Neuronal stem cell (in vitro differentiated cells): ENCODE measurements at regions not wholly inside any gene's neighbourhood (a gene's known extent, or its start where the extent isn't known, plus 50 kb on each side); places are given as distances from the start of the nearest gene placed in this dataset.
A peak's percentile ranks its signal among the peaks of the same experiment; 100 is the strongest.

ENCODE experiments used
- DNase-seq: peaks from one replicate; pipeline ENCODE4 v3.0.0-alpha.2; 2013; ENCODE audit warnings: low spot score
- H2AFZ ChIP-seq: one replicate; pipeline ENCODE4 v1.6.1; 2013; ENCODE audit warnings: mild to moderate bottlenecking, low read length, inconsistent platforms
- H2AK5ac ChIP-seq: 2 replicates; pipeline ENCODE4 v1.6.1; 2013; ENCODE audit warnings: low read depth, mild to moderate bottlenecking, inconsistent platforms, low read length, moderate library complexity, mixed read lengths
- H2BK120ac ChIP-seq: 2 replicates; pipeline ENCODE4 v1.6.1; 2013; ENCODE audit warnings: low read depth, mild to moderate bottlenecking, inconsistent platforms, low read length, moderate library complexity, mixed read lengths
- H2BK12ac ChIP-seq: one replicate; pipeline ENCODE4 v1.6.1; 2013; ENCODE audit warnings: low read length, inconsistent platforms
- H2BK15ac ChIP-seq: 2 replicates; pipeline ENCODE4 v1.6.1; 2013; ENCODE audit warnings: mild to moderate bottlenecking, low read length, inconsistent platforms, mixed read lengths
- H2BK5ac ChIP-seq: one replicate; pipeline ENCODE4 v1.6.1; 2013; ENCODE audit warnings: inconsistent platforms, mild to moderate bottlenecking, low read length, moderate library complexity
- H3K14ac ChIP-seq: one replicate; pipeline ENCODE4 v1.6.1; 2013; ENCODE audit warnings: low read length, inconsistent platforms
- H3K18ac ChIP-seq: 2 replicates; pipeline ENCODE4 v1.6.1; 2013; ENCODE audit warnings: low read length, inconsistent platforms
- H3K23ac ChIP-seq: 2 replicates; pipeline ENCODE4 v1.6.1; 2013; ENCODE audit warnings: low read depth, mild to moderate bottlenecking, mixed read lengths, low read length, inconsistent platforms; ENCODE audit not compliant: poor library complexity
- H3K27ac ChIP-seq: replicated peaks from 3 replicates; pipeline ENCODE4 v1.5.1; 2013; ENCODE audit warnings: low read length, inconsistent platforms
- H3K27me3 ChIP-seq, 3 experiments: 2 replicates each; pipeline ENCODE4 v1.6.1; 2013; ENCODE audit warnings: low read length in 3 of 3, mild to moderate bottlenecking in 2 of 3, inconsistent platforms in 1 of 3, low read depth in 1 of 3, mixed read lengths in 1 of 3, moderate library complexity in 1 of 3; ENCODE audit not compliant: control insufficient read depth in 3 of 3, insufficient read depth in 3 of 3
- H3K36me3 ChIP-seq, 2 donors: replicated peaks in 1 of 2; 2 replicates each; pipeline ENCODE4 v1.6.1; 2013; ENCODE audit warnings: low read length in 2 of 2; ENCODE audit not compliant: control insufficient read depth in 2 of 2, insufficient read depth in 2 of 2
- H3K4ac ChIP-seq: 2 replicates; pipeline ENCODE4 v1.6.1; 2013; ENCODE audit warnings: inconsistent platforms, mild to moderate bottlenecking, low read length, moderate library complexity
- H3K4me1 ChIP-seq, 2 donors: 1 replicate in 1 of 2; 2 replicates in 1 of 2; pipeline ENCODE4 v1.6.1; 2013; ENCODE audit warnings: low read length in 2 of 2, low read depth in 1 of 2; ENCODE audit not compliant: control insufficient read depth in 2 of 2, insufficient read depth in 1 of 2
- H3K4me2 ChIP-seq: one replicate; pipeline ENCODE4 v1.6.1; 2013; ENCODE audit warnings: mild to moderate bottlenecking, low read length, inconsistent platforms; ENCODE audit not compliant: insufficient read depth, poor library complexity, severe bottlenecking
- H3K4me3 ChIP-seq, 2 donors: 2 replicates each; pipeline ENCODE4 v1.5.1; 2013; ENCODE audit warnings: low read length in 2 of 2, mild to moderate bottlenecking in 2 of 2, inconsistent platforms in 1 of 2, moderate library complexity in 1 of 2
- H3K79me1 ChIP-seq: one replicate; pipeline ENCODE4 v1.6.1; 2013; ENCODE audit warnings: low read depth, mild to moderate bottlenecking, inconsistent platforms, low read length, moderate library complexity
- H3K9ac ChIP-seq: one replicate; pipeline ENCODE4 v1.6.1; 2013; ENCODE audit warnings: mild to moderate bottlenecking, low read depth, low read length, inconsistent platforms; ENCODE audit not compliant: poor library complexity
- H3K9me3 ChIP-seq, 2 donors: replicated peaks in 1 of 2; 2 replicates each; pipeline versions ENCODE3 to v1.6.1; 2013; ENCODE audit warnings: low read length in 2 of 2, mild to moderate bottlenecking in 2 of 2, inconsistent platforms in 1 of 2, low read depth in 1 of 2, mixed read lengths in 1 of 2, moderate library complexity in 1 of 2; ENCODE audit not compliant: control insufficient read depth in 2 of 2, insufficient read depth in 1 of 2
- H4K8ac ChIP-seq: one replicate; pipeline ENCODE4 v1.6.1; 2013; ENCODE audit warnings: low read depth, mild to moderate bottlenecking, inconsistent platforms, low read length, moderate library complexity
- H4K91ac ChIP-seq: one replicate; pipeline ENCODE4 v1.6.1; 2013; ENCODE audit warnings: low read length, low read depth, mild to moderate bottlenecking, inconsistent platforms; ENCODE audit not compliant: poor library complexity
- WGBS, 2 donors: extraction: QIAGEN DNeasy Blood & Tissue Kit; methylation state at CpG; one replicate each; pipeline ENCODE4 v1.1.7; 2013; ENCODE audit warnings: missing lambda C conversion rate in 2 of 2, mixed read lengths in 1 of 2; ENCODE audit not compliant: insufficient read length in 2 of 2, insufficient replicate concordance in 1 of 2; ENCODE audit errors: extremely low coverage in 2 of 2; 5-methylcytosine and 5-hydroxymethylcytosine counted together

DNA sequence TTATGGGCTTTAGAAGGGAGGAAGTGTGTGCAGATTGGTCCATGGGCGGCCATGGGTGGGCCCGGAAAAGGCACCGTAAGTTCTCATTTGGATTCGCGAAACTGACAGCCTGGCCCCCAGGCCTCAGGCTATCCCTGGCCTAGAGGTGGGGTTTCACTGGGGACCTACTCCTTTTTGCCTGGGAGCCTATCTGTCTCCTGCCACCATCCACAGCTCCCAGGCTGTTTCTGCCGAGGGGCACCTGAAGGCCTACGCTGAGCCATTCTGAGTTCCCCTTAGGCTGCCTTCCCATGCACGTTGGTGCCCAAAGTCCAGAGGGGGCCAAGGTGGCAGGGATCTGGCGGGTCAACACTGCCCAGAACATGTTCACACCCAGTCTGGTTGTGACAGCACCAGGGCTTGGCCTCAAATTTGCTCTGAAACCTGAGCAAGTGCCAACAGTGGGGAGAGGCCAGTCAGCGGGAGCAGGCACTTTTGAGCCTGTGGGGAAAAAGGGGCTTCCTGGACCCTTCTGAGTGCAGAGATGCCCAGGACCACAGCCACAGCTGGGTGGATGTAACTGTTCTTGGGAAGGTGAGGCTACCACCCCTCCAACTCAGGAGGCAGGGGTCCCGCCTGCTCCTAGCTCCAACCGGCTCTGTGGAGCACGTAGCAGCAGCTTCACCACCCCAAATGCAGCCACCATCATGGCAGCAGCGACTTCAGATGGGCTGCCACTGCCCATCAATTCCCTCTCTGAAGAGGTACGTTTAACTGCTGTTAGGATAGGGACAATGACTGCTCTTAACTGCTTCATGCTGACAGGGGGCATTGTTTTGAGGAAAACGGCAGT lies 73.6 kb upstream of the ZNF804A start:
- Histone ChIP-seq H3K4me3 (no peak overlapping the region), H2AFZ (peak overlapping the region; percentile 70), H3K79me1 (peaks cover 2% of the 10 kb centered on the region), H3K9me3 (peaks cover 12 to 19% of the 10 kb centered on the region in 2 donors), H2AK5ac (peak overlapping the region; percentile 70), H3K18ac (peak overlapping the region; percentile 48), H3K4me2 (no peak overlapping the region), H4K91ac (no peak overlapping the region), H2BK5ac (no peak overlapping the region), H2BK120ac (no peak overlapping the region), H3K14ac (peak overlapping the region; percentile 56), H3K36me3 (no peaks in the 10 kb centered on the region), H3K27me3 (no peaks in the 10 kb centered on the region), H4K8ac (no peak overlapping the region), H2BK12ac (no peak overlapping the region), H3K23ac (no peak overlapping the region), H3K4ac (no peak overlapping the region), H3K27ac (no peak overlapping the region), H3K9ac (no peak overlapping the region), H3K4me1 (no peaks in the 10 kb centered on the region), H2BK15ac (no peak overlapping the region)
- WGBS, 2 donors: no CpG with 5 or more reads among the region's 16 CpGs
- no peak for DNase-seq

DNA sequence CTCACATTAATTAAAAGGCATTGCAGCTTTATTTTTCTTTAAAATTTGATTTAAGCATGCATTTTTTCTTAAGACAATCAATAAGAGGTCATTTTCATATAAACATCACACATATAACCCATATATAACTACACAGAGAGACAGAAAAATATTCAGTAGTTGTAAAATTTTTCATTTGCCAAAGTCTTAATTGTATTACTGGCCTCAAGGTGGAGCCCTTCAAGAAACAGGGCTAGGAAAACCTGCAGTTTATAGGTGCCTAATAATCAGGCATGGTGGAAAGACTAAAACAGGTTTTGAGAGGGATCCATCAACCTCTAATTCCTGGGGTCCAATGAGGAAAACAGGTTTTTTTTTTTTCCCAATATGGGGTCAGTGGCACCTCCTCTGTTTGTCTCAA lies 71.3 kb upstream of the ZNF804A start:
- no peak overlapping the region for H4K8ac ChIP-seq
- H3K27me3 ChIP-seq: no peaks in the 10 kb centered on the region
- H3K9ac ChIP-seq: no peak overlapping the region
- DNase-seq: no peak
- peaks cover 2% of the 10 kb centered on the region for H3K79me1 ChIP-seq
- H3K4ac ChIP-seq: no peak overlapping the region
- no peak overlapping the region for H3K4me2 ChIP-seq
- no peak overlapping the region for H2AFZ ChIP-seq
- no peak overlapping the region for H3K14ac ChIP-seq
- H3K4me1 ChIP-seq: no peaks in the 10 kb centered on the region
- H3K36me3 ChIP-seq: no peaks in the 10 kb centered on the region
- H3K23ac ChIP-seq: no peak overlapping the region
- no peak overlapping the region for H3K4me3 ChIP-seq
- H3K9me3 ChIP-seq: peaks cover 13 to 19% of the 10 kb centered on the region in 2 donors
- no peak overlapping the region for H2BK15ac ChIP-seq
- H2AK5ac ChIP-seq: no peak overlapping the region
- no peak overlapping the region for H2BK5ac ChIP-seq
- no peak overlapping the region for H4K91ac ChIP-seq
- no peak overlapping the region for H2BK12ac ChIP-seq
- H2BK120ac ChIP-seq: no peak overlapping the region
- no peak overlapping the region for H3K18ac ChIP-seq
- H3K27ac ChIP-seq: no peak overlapping the region

DNA sequence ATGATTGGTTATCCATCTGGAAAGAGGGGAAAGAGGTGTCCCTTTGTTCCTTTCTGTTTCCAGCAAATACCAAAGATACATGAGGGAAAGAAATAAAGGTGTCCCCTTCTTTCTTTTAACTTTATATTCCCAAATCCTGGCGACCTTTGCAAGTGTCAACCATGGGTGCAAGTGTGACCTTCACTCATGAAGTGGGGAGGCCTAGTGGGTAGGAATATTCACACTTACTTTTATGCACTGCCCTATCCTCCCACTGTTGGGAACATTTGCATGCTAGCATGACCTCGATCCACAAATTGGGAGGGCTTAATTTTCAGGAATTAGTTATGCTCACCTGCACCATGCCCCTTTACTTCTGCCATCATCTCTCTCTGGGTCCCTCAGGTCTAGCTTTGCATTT lies 70.2 kb upstream of the ZNF804A start:
- Histone ChIP-seq H2BK15ac (no peak overlapping the region), H2AK5ac (no peak overlapping the region), H4K8ac (no peak overlapping the region), H2AFZ (no peak overlapping the region), H3K23ac (no peak overlapping the region), H3K18ac (no peak overlapping the region), H2BK5ac (no peak overlapping the region), H3K36me3 (no peaks in the 10 kb centered on the region), H3K9ac (no peak overlapping the region), H3K14ac (no peak overlapping the region), H3K4me2 (no peak overlapping the region), H3K4me1 (no peaks in the 10 kb centered on the region), H3K27me3 (no peaks in the 10 kb centered on the region), H3K9me3 (peaks cover 13 to 19% of the 10 kb centered on the region in 2 donors), H3K4me3 (no peak overlapping the region), H3K4ac (no peak overlapping the region), H3K79me1 (peaks cover 2% of the 10 kb centered on the region), H2BK120ac (no peak overlapping the region), H4K91ac (no peak overlapping the region), H2BK12ac (no peak overlapping the region), H3K27ac (no peak overlapping the region)
- DNase-seq: no peak
- no CpG with 5 or more reads among the region's 2 CpGs for WGBS, 2 donors

DNA sequence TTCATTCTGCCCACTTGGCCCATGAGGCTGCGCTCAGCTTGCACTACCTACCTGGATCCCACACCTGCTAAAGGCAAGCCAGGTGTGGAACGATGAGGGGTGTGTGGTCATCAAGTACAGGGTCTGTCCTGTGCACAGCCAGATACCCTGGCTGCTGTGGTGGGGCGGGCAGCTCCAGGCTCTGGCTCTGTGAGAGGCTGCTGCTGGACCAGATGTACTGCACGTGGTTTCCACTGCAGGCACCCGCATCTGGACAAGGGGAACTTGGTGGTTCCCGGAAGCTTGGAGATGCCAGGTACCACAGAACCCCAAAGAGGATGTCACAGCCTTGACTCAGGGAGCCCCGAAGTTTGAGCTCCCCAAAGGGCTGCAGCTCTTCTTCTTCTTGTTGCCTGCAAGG lies 68.1 kb upstream of the ZNF804A start:
- no peak for DNase-seq
- no peak overlapping the region for H2BK12ac ChIP-seq
- H4K8ac ChIP-seq: no peak overlapping the region

More for the DNA sequence above, 68.1 kb upstream of the ZNF804A start:
- Histone ChIP-seq H3K4ac (no peak overlapping the region), H3K36me3 (no peaks in the 10 kb centered on the region), H3K4me1 (no peaks in the 10 kb centered on the region), H2AFZ (no peak overlapping the region), H4K91ac (no peak overlapping the region), H3K14ac (no peak overlapping the region), H2AK5ac (no peak overlapping the region), H3K79me1 (no peaks in the 10 kb centered on the region), H3K27ac (no peak overlapping the region), H3K18ac (no peak overlapping the region), H2BK5ac (no peak overlapping the region), H2BK120ac (no peak overlapping the region), H3K9me3 (peaks cover 9 to 17% of the 10 kb centered on the region in 2 donors), H3K4me3 (no peak overlapping the region), H3K9ac (no peak overlapping the region), H2BK15ac (no peak overlapping the region), H3K27me3 (no peaks in the 10 kb centered on the region), H3K4me2 (no peak overlapping the region), H3K23ac (no peak overlapping the region)
- no CpG with 5 or more reads among the region's 7 CpGs for WGBS, 2 donors
